H1 (cell line): ENCODE measurements at regions not wholly inside any gene's neighbourhood (a gene's known extent, or its start where the extent isn't known, plus 50 kb on each side); places are given as distances from the start of the nearest gene placed in this dataset.

Experiments
- CTCF ChIA-PET: fragments of 300-600 bp; sonication (Branson Sonifier 250); formaldehyde crosslinking; loops from one replicate; lab custom pipeline; 2021; ENCODE audit not compliant: partially characterized antibody; lab: Charles Lee
- POLR2A ChIA-PET: fragments of 300-600 bp; sonication (Branson Sonifier 250); formaldehyde crosslinking; loops from one replicate; lab custom pipeline; 2021; ENCODE audit warnings: inconsistent platforms; ENCODE audit not compliant: partially characterized antibody; lab: Charles Lee
- DNase-seq, 2 experiments: peaks; one replicate each; pipeline versions ENCODE4 v3.0.0 to v3.0.0-alpha.2; 2010 to 2022; ENCODE audit warnings: low spot score in 2 of 2, low read depth in 1 of 2, mixed read lengths in 1 of 2
- FAIRE-seq: peaks from 2 replicates; lab custom pipeline; 2011; peaks lifted over from hg19 to GRCh38; lab: Jason Lieb, UNC
- H2AFZ ChIP-seq: 2 replicates; pipeline ENCODE4 v1.8.1; 2012; ENCODE audit warnings: low read length, inconsistent platforms
- H2AK5ac ChIP-seq: 2 replicates; pipeline ENCODE4 v1.6.1; 2013; ENCODE audit warnings: low read depth, low read length
- H2BK120ac ChIP-seq: replicated peaks from 2 replicates; pipeline ENCODE3; 2013; ENCODE audit warnings: low read depth, low read length, inconsistent platforms
- H2BK12ac ChIP-seq: 2 replicates; pipeline ENCODE4 v1.6.1; 2013; ENCODE audit warnings: low read depth, low read length
- H2BK15ac ChIP-seq: 2 replicates; pipeline ENCODE4 v1.6.1; 2013; ENCODE audit warnings: low read length
- H2BK20ac ChIP-seq: 2 replicates; pipeline ENCODE4 v1.6.1; 2013; ENCODE audit warnings: low read length
- H2BK5ac ChIP-seq: 2 replicates; pipeline ENCODE4 v1.6.1; 2013; ENCODE audit warnings: low read depth, low read length
- H3K14ac ChIP-seq: 2 replicates; pipeline ENCODE4 v1.6.1; 2013; ENCODE audit warnings: inconsistent platforms; ENCODE audit not compliant: insufficient read length
- H3K18ac ChIP-seq: 2 replicates; pipeline ENCODE4 v1.6.1; 2013; ENCODE audit warnings: low read length; ENCODE audit errors: extremely low read depth
- H3K23ac ChIP-seq: 2 replicates; pipeline ENCODE4 v1.6.1; 2013; ENCODE audit warnings: inconsistent platforms; ENCODE audit not compliant: insufficient read length
- H3K23me2 ChIP-seq: 2 replicates; pipeline ENCODE4 v1.6.1; 2013; ENCODE audit warnings: low read depth, low read length
- H3K27ac ChIP-seq: 2 replicates; pipeline ENCODE4 v1.6.1; 2011; ENCODE audit warnings: low read depth, low read length, inconsistent platforms
- H3K27me3 ChIP-seq, 4 experiments: replicated peaks in 1 of 4; 1 replicate in 1 of 4; 2 replicates in 3 of 4; pipeline versions ENCODE4 v1.6.1 to v1.8.1; 2011 to 2013; ENCODE audit warnings: low read length in 3 of 4, mild to moderate bottlenecking in 3 of 4, inconsistent platforms in 2 of 4, mixed read lengths in 2 of 4, moderate library complexity in 1 of 4; ENCODE audit not compliant: control insufficient read depth in 3 of 4, insufficient read depth in 3 of 4; ENCODE audit errors: extremely low read depth in 1 of 4
- H3K36me3 ChIP-seq, 4 experiments: 2 replicates each; pipeline versions ENCODE4 v1.6.1 to v1.8.1; 2011 to 2013; ENCODE audit warnings: mild to moderate bottlenecking in 4 of 4, low read length in 3 of 4, moderate library complexity in 2 of 4, control low read depth in 1 of 4, inconsistent platforms in 1 of 4; ENCODE audit not compliant: insufficient read depth in 4 of 4, control insufficient read depth in 2 of 4
- H3K4ac ChIP-seq: replicated peaks from 2 replicates; pipeline ENCODE3; 2013; ENCODE audit warnings: low read length, low read depth, mixed read lengths, inconsistent platforms; ENCODE audit not compliant: insufficient read length
- H3K4me1 ChIP-seq, 4 experiments: replicated peaks in 1 of 4; 1 replicate in 1 of 4; 2 replicates in 3 of 4; pipeline versions ENCODE4 v1.6.1 to v1.8.1; 2011 to 2013; ENCODE audit warnings: low read length in 3 of 4, inconsistent platforms in 2 of 4, mixed read lengths in 1 of 4; ENCODE audit not compliant: insufficient read depth in 4 of 4, control insufficient read depth in 3 of 4
- H3K4me2 ChIP-seq, 2 experiments: 2 replicates each; pipeline versions ENCODE4 v1.6.1 to v1.8.1; 2011 to 2013; ENCODE audit warnings: low read depth in 2 of 2, low read length in 2 of 2, control low read depth in 1 of 2, inconsistent platforms in 1 of 2, mild to moderate bottlenecking in 1 of 2; ENCODE audit not compliant: insufficient read depth in 1 of 2
- H3K4me3 ChIP-seq, 4 experiments: fragments of 200-600, 300-600 bp in 1 of 4; sonication (generic), shearing (Covaris generic), sonication (Bioruptor Twin) in 1 of 4; 2 replicates each; pipeline versions ENCODE4 v1.5.1 to v1.8.1; 2011 to 2016; ENCODE audit warnings: low read length in 4 of 4, low read depth in 3 of 4, control low read depth in 2 of 4, inconsistent platforms in 2 of 4, mild to moderate bottlenecking in 2 of 4, mixed read lengths in 1 of 4, moderate library complexity in 1 of 4; ENCODE audit not compliant: insufficient read depth in 2 of 4; ENCODE audit errors: extremely low read depth in 1 of 4
- H3K56ac ChIP-seq: replicated peaks from 2 replicates; pipeline ENCODE3; 2013; ENCODE audit warnings: low read depth, mild to moderate bottlenecking, mixed read lengths, low read length, inconsistent platforms; ENCODE audit not compliant: insufficient read length
- H3K79me1 ChIP-seq: 2 replicates; pipeline ENCODE4 v1.6.1; 2013; ENCODE audit warnings: low read depth, low read length, control low read depth
- H3K79me2 ChIP-seq, 2 experiments: 2 replicates each; pipeline versions ENCODE4 v1.6.1 to v1.8.1; 2012 to 2013; ENCODE audit warnings: low read length in 2 of 2, mild to moderate bottlenecking in 2 of 2, inconsistent platforms in 1 of 2; ENCODE audit not compliant: insufficient read depth in 2 of 2, control insufficient read depth in 1 of 2
- H3K9ac ChIP-seq, 4 experiments: replicated peaks in 1 of 4; 1 replicate in 1 of 4; 2 replicates in 3 of 4; pipeline versions ENCODE4 v1.6.1 to v1.8.1; 2011 to 2013; ENCODE audit warnings: low read depth in 3 of 4, low read length in 3 of 4, control low read depth in 2 of 4, mild to moderate bottlenecking in 2 of 4, moderate library complexity in 2 of 4, inconsistent platforms in 1 of 4; ENCODE audit errors: extremely low read depth in 1 of 4
- H3K9me3 ChIP-seq, 2 experiments: 2 replicates each; pipeline versions ENCODE4 v1.6.1 to v1.8.1; 2012 to 2013; ENCODE audit warnings: mild to moderate bottlenecking in 2 of 2, moderate library complexity in 2 of 2, control low read depth in 1 of 2, inconsistent platforms in 1 of 2, low read depth in 1 of 2, low read length in 1 of 2, mixed read lengths in 1 of 2; ENCODE audit not compliant: insufficient read depth in 2 of 2
- H4K20me1 ChIP-seq, 2 experiments: replicated peaks in 1 of 2; 2 replicates each; pipeline versions ENCODE3 to v1.8.1; 2011 to 2013; ENCODE audit warnings: inconsistent platforms in 2 of 2, low read length in 2 of 2, mild to moderate bottlenecking in 1 of 2; ENCODE audit not compliant: insufficient read depth in 2 of 2, control insufficient read depth in 1 of 2
- H4K5ac ChIP-seq: 2 replicates; pipeline ENCODE4 v1.6.1; 2013; ENCODE audit warnings: low read length, low read depth, mixed read lengths, inconsistent platforms; ENCODE audit not compliant: insufficient read length
- H4K8ac ChIP-seq: 2 replicates; pipeline ENCODE4 v1.8.0; 2013; ENCODE audit warnings: mild to moderate bottlenecking, moderate library complexity, low read length, inconsistent platforms; ENCODE audit not compliant: insufficient read depth; ENCODE audit errors: extremely low read depth
- H4K91ac ChIP-seq: replicated peaks from 2 replicates; pipeline ENCODE3; 2013; ENCODE audit warnings: low read length, mixed read lengths, inconsistent platforms; ENCODE audit not compliant: insufficient read length
- EZH2 ChIP-seq: fragments of 200-600 bp; sonication (generic); IDR thresholded peaks from 2 replicates; pipeline ENCODE4 v1.7.1; 2012; ENCODE audit warnings: low read depth, mild to moderate bottlenecking, moderate library complexity, low read length, inconsistent platforms; ENCODE audit not compliant: severe bottlenecking
- RAD21 ChIP-seq, 2 experiments: IDR thresholded peaks in 1 of 2; conservative IDR thresholded peaks in 1 of 2; 2 replicates each; pipeline ENCODE4 v1.6.1; 2011; ENCODE audit warnings: low read depth in 2 of 2, low read length in 2 of 2, improper control_type of control experiment in 1 of 2, inconsistent platforms in 1 of 2, mild to moderate bottlenecking in 1 of 2, moderate library complexity in 1 of 2
- SIRT6 ChIP-seq: IDR thresholded peaks from one replicate; pipeline ENCODE4 v1.7.1; 2012; ENCODE audit warnings: low read length, inconsistent platforms
- SP1 ChIP-seq: IDR thresholded peaks from 2 replicates; pipeline ENCODE4 v1.6.1; 2011; ENCODE audit warnings: low read depth, low read length
- SP2 ChIP-seq: IDR thresholded peaks from 2 replicates; pipeline ENCODE4 v1.6.1; 2012; ENCODE audit warnings: mild to moderate bottlenecking, low read length, inconsistent platforms
- SP4 ChIP-seq: IDR thresholded peaks from 2 replicates; pipeline ENCODE4 v1.6.1; 2012; ENCODE audit warnings: low read length, inconsistent platforms
- SRF ChIP-seq: IDR thresholded peaks from 2 replicates; pipeline ENCODE4 v1.6.1; 2011; ENCODE audit warnings: mild to moderate bottlenecking, low read depth, low read length, moderate library complexity
- TCF12 ChIP-seq: IDR thresholded peaks from 2 replicates; pipeline ENCODE4 v1.6.1; 2011; ENCODE audit warnings: low read depth, mild to moderate bottlenecking, low read length
- WGBS, 2 experiments: shearing (Covaris generic) in 1 of 2; methylation state at CpG; one replicate each; pipeline versions ENCODE4 v1.1.6 to v1.1.7; 2013 to 2015; ENCODE audit warnings: low lambda C conversion rate in 2 of 2, mixed read lengths in 2 of 2, inconsistent platforms in 1 of 2, low coverage in 1 of 2, missing lambda C conversion rate in 1 of 2; ENCODE audit not compliant: insufficient replicate concordance in 2 of 2, insufficient coverage in 1 of 2, insufficient read length in 1 of 2; ENCODE audit errors: extremely low coverage in 1 of 2, missing lambda C conversion rate in 1 of 2; 5-methylcytosine and 5-hydroxymethylcytosine counted together
- TF ChIP-seq, protein P1 (sequence below): IDR thresholded peaks from 2 replicates; pipeline ENCODE4 v1.6.1; 2011; ENCODE audit warnings: low read depth, mild to moderate bottlenecking, low read length; ENCODE audit not compliant: insufficient read depth

DNA sequence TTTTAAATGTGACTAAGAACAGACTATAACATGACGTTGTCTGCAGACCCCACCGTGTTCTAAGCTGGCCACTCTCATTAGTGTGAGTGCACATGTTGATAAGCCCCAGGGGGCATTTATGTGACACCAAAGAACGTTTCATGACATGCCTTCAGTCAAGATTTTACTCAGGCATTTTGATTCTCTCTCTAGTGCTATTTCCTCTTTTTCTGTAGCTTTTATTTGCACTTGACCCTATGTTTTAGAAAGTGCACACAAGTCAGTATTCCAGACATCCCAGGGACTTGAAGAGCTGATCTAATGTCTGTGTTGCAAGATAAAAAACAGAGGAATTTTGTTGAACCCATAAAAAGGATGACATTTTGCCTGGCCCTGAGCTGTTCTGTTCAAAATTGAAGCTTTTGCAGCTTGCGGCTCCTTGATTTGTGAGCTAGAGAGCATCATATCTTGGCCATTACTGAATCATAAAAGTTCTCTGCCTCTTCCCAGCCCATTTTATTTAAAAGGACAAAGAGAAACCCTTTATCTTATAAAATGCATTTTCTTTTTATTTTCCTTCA is 80.9 kb upstream of the TYRP1 start:
- Histone ChIP-seq H3K4me2 (no peak overlapping the region), H3K27ac (no peak overlapping the region)
- CTCF ChIA-PET: interaction anchor here (1.1 kb wide), 1 partner anchor 156 kb away, joined by 4 read pairs; no protein-coding TSS in a partner anchor

More for the DNA sequence above, 80.9 kb upstream of the TYRP1 start:
- H3K79me2 ChIP-seq: no peaks in the 10 kb centered on the region
- no peak for FAIRE-seq
- no peak overlapping the region for H2BK12ac ChIP-seq
- no peak overlapping the region for H2AFZ ChIP-seq
- no peak overlapping the region for H3K4ac ChIP-seq
- H2BK5ac ChIP-seq: no peak overlapping the region
- no peak for DNase-seq
- no peaks in the 10 kb centered on the region for H3K79me1 ChIP-seq
- no peak overlapping the region for H3K4me3 ChIP-seq
- H3K4me1 ChIP-seq: no peaks in the 10 kb centered on the region
- no peaks in the 10 kb centered on the region for H4K20me1 ChIP-seq
- H3K56ac ChIP-seq: no peak overlapping the region
- no peak overlapping the region for H2BK15ac ChIP-seq
- H4K91ac ChIP-seq: no peak overlapping the region
- POLR2A ChIA-PET: no interaction called here
- no peak overlapping the region for H4K8ac ChIP-seq
- no peak overlapping the region for H3K14ac ChIP-seq
- no peaks in the 10 kb centered on the region for H3K27me3 ChIP-seq
- no peak overlapping the region for H2AK5ac ChIP-seq
- WGBS, 2 experiments: 98% methylated on average over 4 of the region's 4 CpGs; no CpG with 5 or more reads in 1 of the 2 experiments
- H3K36me3 ChIP-seq: no peaks in the 10 kb centered on the region
- no peak overlapping the region for H2BK20ac ChIP-seq
- no peak overlapping the region for H3K9ac ChIP-seq
- H3K23me2 ChIP-seq: no peaks in the 10 kb centered on the region
- H4K5ac ChIP-seq: no peak overlapping the region
- no peak overlapping the region for H3K18ac ChIP-seq
- TF ChIP-seq RAD21 (IDR thresholded peaks at IDR 0.05 in 1 of 2, conservative IDR thresholded peaks at IDR 0.05 in 1 of 2; ENCODE audit: low read depth in 2 of 2, low read length in 2 of 2) (no peak), SP2 (no peak), SIRT6 (no peak), EZH2 (no peak), SP4 (no peak), SP1 (no peak), TCF12 (no peak), SRF (no peak)
- TF ChIP-seq, protein P1, sequence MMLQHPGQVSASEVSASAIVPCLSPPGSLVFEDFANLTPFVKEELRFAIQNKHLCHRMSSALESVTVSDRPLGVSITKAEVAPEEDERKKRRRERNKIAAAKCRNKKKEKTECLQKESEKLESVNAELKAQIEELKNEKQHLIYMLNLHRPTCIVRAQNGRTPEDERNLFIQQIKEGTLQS: no peak
- no peaks in the 10 kb centered on the region for H3K9me3 ChIP-seq
- H2BK120ac ChIP-seq: no peak overlapping the region
- no peak overlapping the region for H3K23ac ChIP-seq
